SK-N-SH (cell line): ENCODE measurements at regions not wholly inside any gene's neighbourhood (a gene's known extent, or its start where the extent isn't known, plus 50 kb on each side); places are given as distances from the start of the nearest gene placed in this dataset.

ENCODE experiments used
- CTCF ChIA-PET: fragments of 300-600, 350-600 bp; formaldehyde crosslinking; extraction: SDS; loops from one replicate; lab custom pipeline; 2021; lab: Yijun Ruan, JAX
- POLR2A ChIA-PET: fragments of 350-600 bp; sonication (Branson Sonifier 250); formaldehyde crosslinking; extraction: SDS; loops from one replicate; lab custom pipeline; 2020; ENCODE audit warnings: antibody characterized with exemption, inconsistent platforms; lab: Yijun Ruan, JAX
- DNase-seq: peaks from one replicate; pipeline ENCODE4 v3.0.0; 2012
- H2AFZ ChIP-seq: fragments of 200-600 bp; sonication (generic); 2 replicates; pipeline ENCODE4 v1.8.1; 2016; ENCODE audit warnings: antibody characterized with exemption, mild to moderate bottlenecking, low read depth
- H3F3A ChIP-seq: fragments of 200-600 bp; sonication (generic); replicated peaks from 2 replicates; pipeline ENCODE3; 2016; ENCODE audit warnings: antibody characterized with exemption, mild to moderate bottlenecking; ENCODE audit not compliant: insufficient read depth
- H3K27ac ChIP-seq, 2 experiments: fragments of 200-500 bp in 1 of 2; fragments of 200-600 bp in 1 of 2; sonication (Bioruptor generic) in 1 of 2; sonication (generic), shearing (Covaris generic) in 1 of 2; 2 replicates each; pipeline versions ENCODE4 v1.5.1 to v1.6.1; 2014 to 2016; ENCODE audit warnings: low read depth in 2 of 2, inconsistent platforms in 1 of 2, low read length in 1 of 2, mild to moderate bottlenecking in 1 of 2, mixed read lengths in 1 of 2
- H3K27me3 ChIP-seq: fragments of 200-600 bp; sonication (generic), shearing (Covaris generic); 2 replicates; pipeline ENCODE4 v1.6.1; 2016; ENCODE audit warnings: mixed run types; ENCODE audit not compliant: insufficient read depth
- H3K36me3 ChIP-seq, 2 experiments: fragments of 200-500 bp in 1 of 2; fragments of 200-600 bp in 1 of 2; sonication (Bioruptor generic) in 1 of 2; sonication (generic) in 1 of 2; replicated peaks in 1 of 2; 2 replicates each; pipeline versions ENCODE3 to v1.5.1; 2014 to 2016; ENCODE audit warnings: low read length in 1 of 2, mild to moderate bottlenecking in 1 of 2; ENCODE audit not compliant: insufficient read depth in 2 of 2, control insufficient read depth in 1 of 2
- H3K4me1 ChIP-seq, 2 experiments: fragments of 200-500 bp in 1 of 2; fragments of 200-600 bp in 1 of 2; sonication (Bioruptor generic) in 1 of 2; sonication (generic), shearing (Covaris generic) in 1 of 2; 2 replicates each; pipeline versions ENCODE4 v1.5.1 to v1.6.1; 2014 to 2016; ENCODE audit warnings: low read depth in 1 of 2, low read length in 1 of 2, mixed run types in 1 of 2; ENCODE audit not compliant: insufficient read depth in 2 of 2, control insufficient read depth in 1 of 2
- H3K4me2 ChIP-seq: fragments of 200-600 bp; sonication (generic), shearing (Covaris generic); 2 replicates; pipeline ENCODE4 v1.6.1; 2017; ENCODE audit warnings: mixed run types
- H3K4me3 ChIP-seq, 2 experiments: fragments of 200-500 bp in 1 of 2; fragments of 200-600 bp in 1 of 2; sonication (Bioruptor generic) in 1 of 2; sonication (generic), shearing (Covaris generic) in 1 of 2; 2 replicates each; pipeline versions ENCODE4 v1.5.1 to v1.8.1; 2014 to 2016; ENCODE audit warnings: low read depth in 2 of 2, inconsistent platforms in 1 of 2, low read length in 1 of 2, mild to moderate bottlenecking in 1 of 2, mixed read lengths in 1 of 2, moderate library complexity in 1 of 2
- H3K79me2 ChIP-seq: fragments of 200-600 bp; sonication (generic); 2 replicates; pipeline ENCODE4 v1.8.1; 2017; ENCODE audit warnings: mild to moderate bottlenecking; ENCODE audit not compliant: insufficient read depth
- H3K9ac ChIP-seq: fragments of 200-600 bp; sonication (generic); 2 replicates; pipeline ENCODE4 v1.6.1; 2017; ENCODE audit warnings: mixed run types
- H3K9me2 ChIP-seq: fragments of 200-600 bp; sonication (generic); 2 replicates; pipeline ENCODE4 v1.6.1; 2017; ENCODE audit warnings: mixed run types
- H3K9me3 ChIP-seq: fragments of 200-600 bp; sonication (generic); 2 replicates; pipeline ENCODE4 v1.6.1; 2017; ENCODE audit warnings: mixed run types, mild to moderate bottlenecking, moderate library complexity
- H4K20me1 ChIP-seq: fragments of 200-600 bp; sonication (generic); 2 replicates; pipeline ENCODE4 v1.6.1; 2017; ENCODE audit warnings: mild to moderate bottlenecking, mixed run types; ENCODE audit not compliant: insufficient read depth
- CTCF ChIP-seq: fragments of 200-600 bp; sonication (generic); IDR thresholded peaks from 2 replicates; pipeline ENCODE4 v1.6.1; 2017; ENCODE audit warnings: antibody characterized with exemption, mild to moderate bottlenecking, moderate library complexity
- ELF1 ChIP-seq: IDR thresholded peaks from 2 replicates; pipeline ENCODE4 v1.4.0; 2012
- FOXJ3 ChIP-seq: sonication (generic); formaldehyde crosslinking; IDR thresholded peaks from 2 replicates; pipeline ENCODE4 v1.5.1; 2020; ENCODE audit warnings: mild to moderate bottlenecking, missing genetic modification reagents
- GABPA ChIP-seq: IDR thresholded peaks from 2 replicates; pipeline ENCODE4 v1.4.0; 2012; ENCODE audit warnings: low read depth, mild to moderate bottlenecking
- IRF3 ChIP-seq: fragments of 150-350 bp; IDR thresholded peaks from 2 replicates; pipeline ENCODE4 v1.6.1; 2016; ENCODE audit warnings: mild to moderate bottlenecking, low read depth, low read length
- MAX ChIP-seq: IDR thresholded peaks from 2 replicates; pipeline ENCODE4 v1.4.0; 2012; ENCODE audit warnings: low read depth
- MEF2A ChIP-seq: IDR thresholded peaks from 2 replicates; pipeline ENCODE4 v1.4.0; 2012; ENCODE audit warnings: low read depth, borderline replicate concordance
- RCOR1 ChIP-seq: fragments of 150-350 bp; IDR thresholded peaks from 2 replicates; pipeline ENCODE4 v1.6.1; 2017; ENCODE audit warnings: antibody characterized with exemption, low read length
- REST ChIP-seq: IDR thresholded peaks from 2 replicates; pipeline ENCODE4 v1.6.1; 2012; ENCODE audit warnings: mild to moderate bottlenecking, low read depth, low read length, moderate library complexity
- RFX5 ChIP-seq: IDR thresholded peaks from 2 replicates; pipeline ENCODE4 v1.6.1; 2012; ENCODE audit warnings: mild to moderate bottlenecking, improper control_type of control experiment, low read length
- RXRA ChIP-seq: IDR thresholded peaks from 2 replicates; pipeline ENCODE4 v1.4.0; 2012; ENCODE audit warnings: low read depth, mild to moderate bottlenecking, borderline replicate concordance
- TEAD4 ChIP-seq: IDR thresholded peaks from 2 replicates; pipeline ENCODE4 v1.4.0; 2012; ENCODE audit warnings: mild to moderate bottlenecking, borderline replicate concordance; ENCODE audit not compliant: insufficient read depth
- USF2 ChIP-seq: fragments of 150-350 bp; IDR thresholded peaks from 2 replicates; pipeline ENCODE4 v1.6.1; 2017; ENCODE audit warnings: antibody characterized with exemption, low read length, low read depth, borderline replicate concordance
- WGBS: methylation state at CpG from one replicate; pipeline ENCODE4 v1.1.6; 2017; ENCODE audit warnings: low lambda C conversion rate; 5-methylcytosine and 5-hydroxymethylcytosine counted together
- TF ChIP-seq, protein P1 (sequence below): IDR thresholded peaks from 2 replicates; pipeline ENCODE4; 2012

DNA sequence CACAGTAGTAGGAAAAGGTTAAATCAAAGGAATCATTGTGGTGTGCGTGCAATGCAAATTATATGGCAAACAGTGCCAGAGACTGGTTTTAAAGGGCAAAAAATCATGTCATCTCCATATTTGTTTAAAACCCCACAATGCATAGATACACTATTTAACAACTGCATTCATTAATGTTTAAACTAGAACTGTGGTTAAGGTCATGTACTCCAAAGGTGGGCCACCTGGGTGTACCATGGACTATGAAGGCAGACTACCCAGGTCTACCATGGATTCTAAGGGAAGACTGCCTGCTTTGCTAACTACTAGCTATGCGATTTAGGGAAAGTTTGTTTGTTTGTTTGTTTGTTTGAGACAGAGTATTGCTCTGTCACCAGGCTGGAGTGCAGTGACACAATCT, 356.3 kb downstream of the ZEB2 start:
- Histone ChIP-seq H3K27me3 (no peaks in the 10 kb centered on the region), H3K27ac (no peak overlapping the region), H3K4me2 (no peak overlapping the region), H3K4me1 (no peaks in the 10 kb centered on the region), H2AFZ (no peak overlapping the region), H3K4me3 (no peak overlapping the region), H3K9me3 (no peaks in the 10 kb centered on the region), H3K9ac (no peak overlapping the region), H3F3A (peaks cover 8% of the 10 kb centered on the region), H3K9me2 (no peaks in the 10 kb centered on the region), H4K20me1 (no peaks in the 10 kb centered on the region), H3K79me2 (no peaks in the 10 kb centered on the region), H3K36me3 (no peaks in the 10 kb centered on the region)
- ChIA-PET CTCF (no interaction called here), POLR2A (no interaction called here)
- no peak for TF ChIP-seq USF2
- no peak for TF ChIP-seq MAX
- TF ChIP-seq RCOR1 = no peak
- TF ChIP-seq, protein P1, sequence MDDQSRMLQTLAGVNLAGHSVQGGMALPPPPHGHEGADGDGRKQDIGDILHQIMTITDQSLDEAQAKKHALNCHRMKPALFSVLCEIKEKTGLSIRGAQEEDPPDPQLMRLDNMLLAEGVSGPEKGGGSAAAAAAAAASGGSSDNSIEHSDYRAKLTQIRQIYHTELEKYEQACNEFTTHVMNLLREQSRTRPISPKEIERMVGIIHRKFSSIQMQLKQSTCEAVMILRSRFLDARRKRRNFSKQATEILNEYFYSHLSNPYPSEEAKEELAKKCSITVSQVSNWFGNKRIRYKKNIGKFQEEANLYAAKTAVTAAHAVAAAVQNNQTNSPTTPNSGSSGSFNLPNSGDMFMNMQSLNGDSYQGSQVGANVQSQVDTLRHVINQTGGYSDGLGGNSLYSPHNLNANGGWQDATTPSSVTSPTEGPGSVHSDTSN = no peak
- no peak for TF ChIP-seq GABPA
- no peak for TF ChIP-seq TEAD4
- TF ChIP-seq RXRA = no peak
- no peak for TF ChIP-seq FOXJ3
- TF ChIP-seq RFX5 = no peak
- no peak for TF ChIP-seq CTCF
- TF ChIP-seq ELF1 = no peak
- no peak for TF ChIP-seq REST
- no peak for TF ChIP-seq MEF2A
- TF ChIP-seq IRF3 = no peak
- WGBS = 88% methylated on average over 2 of the region's 2 CpGs
- no peak for DNase-seq
